ENCODE measurements at regions not wholly inside any gene's neighbourhood (a gene's known extent, or its start where the extent isn't known, plus 50 kb on each side); places are given as distances from the start of the nearest gene placed in this dataset.
A peak's percentile ranks its signal among the peaks of the same experiment; 100 is the strongest.

GRCh38 chr1:93735722-93736121 is 54.1 kb upstream of the BCAR3 start:
- H3K27ac ChIP-seq: no peak overlapping the region
- TF ChIP-seq CTCF (conservative IDR thresholded peaks at IDR 0.05) (no peak), ZFX (IDR thresholded peaks at IDR 0.05) (no peak)

GRCh38 chr1:93734999-93735398 is 53.4 kb upstream of the BCAR3 start:
- TF ChIP-seq ZFX (IDR thresholded peaks at IDR 0.05): no peak
- TF ChIP-seq CTCF (conservative IDR thresholded peaks at IDR 0.05): peak; percentile 35

GRCh38 chr1:93733340-93733739 is 51.7 kb upstream of the BCAR3 start:
- no peak overlapping the region for H3K27ac ChIP-seq
- TF ChIP-seq CTCF (conservative IDR thresholded peaks at IDR 0.05) (no peak), ZFX (IDR thresholded peaks at IDR 0.05) (no peak)

More at GRCh38 chr1:93734999-93735398, 53.4 kb upstream of the BCAR3 start:
- no peak overlapping the region for H3K27ac ChIP-seq

GRCh38 chr1:93732514-93732913 is 50.9 kb upstream of the BCAR3 start:
- TF ChIP-seq ZFX (IDR thresholded peaks at IDR 0.05) (no peak), CTCF (conservative IDR thresholded peaks at IDR 0.05) (no peak)
- H3K27ac ChIP-seq: no peak overlapping the region
